SK-N-SH treated with all-trans-retinoic acid at 6 μM for 48 hours (cell line): ENCODE measurements at regions not wholly inside any gene's neighbourhood (a gene's known extent, or its start where the extent isn't known, plus 50 kb on each side); places are given as distances from the start of the nearest gene placed in this dataset.
"Not testable (repeated sequence)": the region's sequence is repeated elsewhere in the genome, so short reads cannot be mapped to it uniquely, and the experiment has no call there.

Experiments
- ATAC-seq: fragments of 200-7000 bp; cut with Tn5 transposase; 3 replicates; pipeline ENCODE4 v1.9.1; 2020; ENCODE audit warnings: mild to moderate bottlenecking, moderate library complexity
- ARNTL ChIP-seq: fragments of 450-650 bp; formaldehyde crosslinking; IDR thresholded peaks from 2 replicates; pipeline ENCODE4 v1.5.0; 2020; ENCODE audit warnings: low read depth, mild to moderate bottlenecking, moderate library complexity, borderline replicate concordance
- BACH2 ChIP-seq: fragments of 250-450 bp; sonication (Bioruptor Pico); IDR thresholded peaks from 2 replicates; pipeline ENCODE4 v1.9.0; 2021; ENCODE audit warnings: mild to moderate bottlenecking, borderline replicate concordance
- CSDC2 ChIP-seq: fragments of 250-450 bp; sonication (Bioruptor Pico); IDR thresholded peaks from 2 replicates; pipeline ENCODE4 v1.5.0; 2020; ENCODE audit warnings: mild to moderate bottlenecking, moderate library complexity
- ESRRG ChIP-seq: fragments of 250-450 bp; sonication (Bioruptor Pico); IDR thresholded peaks from 2 replicates; pipeline ENCODE4 v1.6.1; 2021; ENCODE audit warnings: mild to moderate bottlenecking
- ISL1 ChIP-seq: fragments of 250-450 bp; sonication (Bioruptor Pico); IDR thresholded peaks from 2 replicates; pipeline ENCODE4 v2.1.2; 2022; ENCODE audit warnings: mild to moderate bottlenecking, moderate library complexity
- OSR1 ChIP-seq: fragments of 250-450 bp; sonication (Bioruptor Pico); IDR thresholded peaks from 2 replicates; pipeline ENCODE4 v1.8.0; 2022; ENCODE audit warnings: moderate library complexity, mild to moderate bottlenecking, inconsistent platforms
- RARB ChIP-seq: fragments of 250-450 bp; sonication (Bioruptor Pico); IDR thresholded peaks from 2 replicates; pipeline ENCODE4 v1.8.0; 2021; ENCODE audit warnings: mild to moderate bottlenecking, moderate library complexity
- SNAI2 ChIP-seq: fragments of 250-450 bp; sonication (Bioruptor Pico); IDR thresholded peaks from 2 replicates; pipeline ENCODE4 v1.5.0; 2020; ENCODE audit warnings: mild to moderate bottlenecking, moderate library complexity
- TCF4 ChIP-seq: fragments of 250-450 bp; sonication (Bioruptor Pico); IDR thresholded peaks from 2 replicates; pipeline ENCODE4 v1.8.0; 2021; ENCODE audit warnings: mild to moderate bottlenecking, moderate library complexity, borderline replicate concordance
- TOX ChIP-seq: fragments of 250-450 bp; sonication (Bioruptor Pico); IDR thresholded peaks from 2 replicates; pipeline ENCODE4 v1.8.0; 2021; ENCODE audit warnings: mild to moderate bottlenecking, moderate library complexity, borderline replicate concordance
- ZC3H10 ChIP-seq: fragments of 250-450 bp; sonication (Bioruptor Pico); IDR thresholded peaks from 2 replicates; pipeline ENCODE4 v1.5.1; 2021; ENCODE audit warnings: mild to moderate bottlenecking, moderate library complexity
- ZFP3 ChIP-seq: fragments of 250-450 bp; sonication (Bioruptor Pico); IDR thresholded peaks from 2 replicates; pipeline ENCODE4 v1.5.0; 2020; ENCODE audit warnings: mild to moderate bottlenecking, moderate library complexity
- ZFP30 ChIP-seq: fragments of 450-650 bp; formaldehyde crosslinking; IDR thresholded peaks from 2 replicates; pipeline ENCODE4 v1.5.0; 2022; ENCODE audit warnings: mild to moderate bottlenecking, moderate library complexity
- ZNF70 ChIP-seq: fragments of 450-650 bp; formaldehyde crosslinking; IDR thresholded peaks from 2 replicates; pipeline ENCODE4 v1.5.0; 2020; ENCODE audit warnings: mild to moderate bottlenecking, moderate library complexity
- ZNF8 ChIP-seq: fragments of 450-650 bp; formaldehyde crosslinking; IDR thresholded peaks from 2 replicates; pipeline ENCODE4 v1.5.0; 2020; ENCODE audit warnings: mild to moderate bottlenecking, moderate library complexity
- TF ChIP-seq, protein P1 (sequence below): fragments of 250-450 bp; sonication (Bioruptor Pico); IDR thresholded peaks from 2 replicates; pipeline ENCODE4 v1.5.1; 2021; ENCODE audit warnings: mild to moderate bottlenecking, moderate library complexity
- TF ChIP-seq, protein P2 (sequence below): fragments of 250-450 bp; sonication (Bioruptor Pico); IDR thresholded peaks from 2 replicates; pipeline ENCODE4 v1.5.1; 2020; ENCODE audit warnings: low read depth, mild to moderate bottlenecking, moderate library complexity
- TF ChIP-seq, protein P3 (sequence below): fragments of 250-450 bp; sonication (Bioruptor Pico); IDR thresholded peaks from 2 replicates; pipeline ENCODE4 v1.8.0; 2020; ENCODE audit warnings: mild to moderate bottlenecking, moderate library complexity, borderline replicate concordance
- TF ChIP-seq, protein P4 (sequence below): fragments of 250-450 bp; sonication (Bioruptor Pico); IDR thresholded peaks from 2 replicates; pipeline ENCODE4 v1.8.0; 2021; ENCODE audit warnings: low read depth, mild to moderate bottlenecking, moderate library complexity, borderline replicate concordance
- TF ChIP-seq, protein P5 (sequence below): fragments of 250-450 bp; sonication (Bioruptor Pico); IDR thresholded peaks from 2 replicates; pipeline ENCODE4 v1.5.0; 2020; ENCODE audit warnings: mild to moderate bottlenecking, moderate library complexity

DNA sequence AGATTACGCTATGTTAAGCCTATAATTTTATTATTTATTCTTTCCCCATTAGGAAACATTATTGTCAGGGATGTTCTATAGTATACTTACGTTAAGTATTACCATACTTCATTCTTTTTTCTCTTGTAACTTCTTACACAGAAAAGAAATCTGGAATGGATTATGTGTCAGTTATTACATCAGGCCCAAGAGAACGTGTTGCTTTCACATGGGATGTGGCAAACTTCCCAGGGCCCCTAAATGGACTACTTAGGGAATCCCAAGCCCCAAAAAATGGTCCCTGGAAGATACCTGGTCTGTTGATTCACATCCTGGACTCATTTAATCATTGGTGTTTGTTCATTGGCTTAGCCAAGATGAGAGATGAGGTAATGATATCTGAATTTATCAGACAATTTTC is 249.8 kb downstream of the NRIP1 start (continued):
- TF ChIP-seq ISL1 (CRISPR knock-in tag) = no peak

DNA sequence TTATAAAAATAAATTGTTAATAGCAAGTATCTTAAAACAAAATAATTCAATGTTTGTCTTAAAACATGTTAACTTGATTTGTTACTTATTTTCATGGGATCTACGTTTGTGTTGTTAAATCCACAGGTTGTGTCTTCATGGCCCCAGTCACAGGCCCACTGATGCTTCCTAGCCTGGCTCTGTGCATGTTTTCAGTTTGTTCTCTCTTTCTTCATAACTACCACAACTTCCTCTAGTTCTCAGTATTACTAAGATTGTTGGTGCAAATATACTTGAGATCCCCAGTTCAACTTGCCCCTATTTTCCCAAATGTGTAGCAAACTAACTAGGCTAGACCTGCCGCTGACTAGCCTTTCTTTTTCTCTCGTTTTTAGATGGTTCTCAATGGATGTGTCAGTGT is 250.5 kb downstream of the NRIP1 start:
- ATAC-seq = no peak
- TF ChIP-seq ZFP30 (no peak), ESRRG (CRISPR knock-in tag) (no peak), BACH2 (CRISPR knock-in tag) (no peak)
- TF ChIP-seq, protein P1, sequence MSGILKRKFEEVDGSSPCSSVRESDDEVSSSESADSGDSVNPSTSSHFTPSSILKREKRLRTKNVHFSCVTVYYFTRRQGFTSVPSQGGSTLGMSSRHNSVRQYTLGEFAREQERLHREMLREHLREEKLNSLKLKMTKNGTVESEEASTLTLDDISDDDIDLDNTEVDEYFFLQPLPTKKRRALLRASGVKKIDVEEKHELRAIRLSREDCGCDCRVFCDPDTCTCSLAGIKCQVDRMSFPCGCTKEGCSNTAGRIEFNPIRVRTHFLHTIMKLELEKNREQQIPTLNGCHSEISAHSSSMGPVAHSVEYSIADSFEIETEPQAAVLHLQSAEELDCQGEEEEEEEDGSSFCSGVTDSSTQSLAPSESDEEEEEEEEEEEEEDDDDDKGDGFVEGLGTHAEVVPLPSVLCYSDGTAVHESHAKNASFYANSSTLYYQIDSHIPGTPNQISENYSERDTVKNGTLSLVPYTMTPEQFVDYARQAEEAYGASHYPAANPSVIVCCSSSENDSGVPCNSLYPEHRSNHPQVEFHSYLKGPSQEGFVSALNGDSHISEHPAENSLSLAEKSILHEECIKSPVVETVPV = no peak

DNA sequence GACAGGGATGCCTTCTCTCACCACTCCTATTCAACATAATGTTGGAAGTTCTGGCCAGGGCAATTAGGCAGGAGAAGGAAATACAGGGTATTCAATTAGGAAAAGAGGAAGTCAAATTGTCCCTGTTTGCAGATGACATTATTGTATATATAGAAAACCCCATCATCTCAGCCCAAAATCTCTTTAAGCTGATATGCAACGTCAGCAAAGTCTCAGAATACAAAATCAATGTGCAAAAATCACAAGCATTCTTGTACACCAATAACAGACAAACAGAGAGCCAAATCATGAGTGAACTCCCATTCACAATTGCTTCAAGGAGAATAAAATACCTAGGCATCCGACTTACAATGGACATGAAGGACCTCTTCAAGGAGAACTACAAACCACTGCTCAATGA is 258.1 kb upstream of the SAMSN1 start:
- ATAC-seq = not testable (repeated sequence)

DNA sequence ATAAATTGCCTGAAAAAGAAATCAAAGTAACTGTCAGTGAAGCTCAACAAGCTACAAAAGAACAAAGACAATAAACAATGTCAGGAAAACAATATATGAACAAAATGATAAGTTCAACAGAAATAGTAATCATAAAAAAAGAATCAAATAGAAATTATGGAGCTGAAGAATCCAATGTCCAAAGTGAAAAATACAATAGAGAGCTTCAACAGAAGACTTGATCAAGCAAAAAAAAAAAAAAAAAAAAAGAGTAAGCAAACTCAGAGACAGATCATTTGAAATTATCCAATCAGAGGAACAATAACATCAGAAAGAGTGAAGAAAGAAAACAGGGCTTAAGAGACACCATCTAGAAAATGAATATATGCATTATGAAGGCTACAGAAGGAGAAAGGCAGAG is 251.4 kb upstream of the SAMSN1 start:
- ATAC-seq = no peak
- TF ChIP-seq ISL1 (CRISPR knock-in tag) = no peak

DNA sequence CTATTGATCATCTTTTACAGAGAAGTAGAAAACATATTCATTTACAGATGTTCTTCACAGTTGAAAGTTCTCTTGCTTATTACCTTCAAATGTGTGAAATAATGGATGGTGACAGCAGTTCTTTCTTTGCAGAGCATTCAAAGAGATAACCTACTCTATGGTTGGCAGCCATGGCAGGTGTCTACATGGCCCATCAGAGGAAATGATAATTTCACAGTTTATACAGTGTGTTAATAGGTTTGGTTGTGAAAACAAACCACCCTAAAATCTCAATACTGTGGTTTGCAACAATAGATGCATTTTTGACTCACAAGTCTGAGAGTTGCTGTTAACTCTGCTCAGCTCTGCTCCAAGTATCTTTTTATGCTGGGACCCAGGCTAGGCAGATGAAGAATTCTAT is 241.2 kb upstream of the SAMSN1 start:
- ATAC-seq = no peak
- TF ChIP-seq ZC3H10 (no peak), ZNF8 (CRISPR knock-in tag) (no peak), SNAI2 (CRISPR knock-in tag) (no peak), ZFP30 (no peak), ZNF70 (no peak), TOX (CRISPR knock-in tag) (no peak), RARB (CRISPR knock-in tag) (no peak), TCF4 (CRISPR knock-in tag) (no peak), ARNTL (CRISPR knock-in tag) (no peak), CSDC2 (CRISPR knock-in tag) (no peak), ZFP3 (CRISPR knock-in tag) (no peak), ESRRG (CRISPR knock-in tag) (no peak), OSR1 (CRISPR knock-in tag) (no peak), ISL1 (CRISPR knock-in tag) (no peak)
- TF ChIP-seq, protein P2, sequence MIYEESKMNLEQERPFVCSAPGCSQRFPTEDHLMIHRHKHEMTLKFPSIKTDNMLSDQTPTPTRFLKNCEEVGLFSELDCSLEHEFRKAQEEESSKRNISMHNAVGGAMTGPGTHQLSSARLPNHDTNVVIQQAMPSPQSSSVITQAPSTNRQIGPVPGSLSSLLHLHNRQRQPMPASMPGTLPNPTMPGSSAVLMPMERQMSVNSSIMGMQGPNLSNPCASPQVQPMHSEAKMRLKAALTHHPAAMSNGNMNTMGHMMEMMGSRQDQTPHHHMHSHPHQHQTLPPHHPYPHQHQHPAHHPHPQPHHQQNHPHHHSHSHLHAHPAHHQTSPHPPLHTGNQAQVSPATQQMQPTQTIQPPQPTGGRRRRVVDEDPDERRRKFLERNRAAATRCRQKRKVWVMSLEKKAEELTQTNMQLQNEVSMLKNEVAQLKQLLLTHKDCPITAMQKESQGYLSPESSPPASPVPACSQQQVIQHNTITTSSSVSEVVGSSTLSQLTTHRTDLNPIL (CRISPR knock-in tag) = no peak
- TF ChIP-seq, protein P3, sequence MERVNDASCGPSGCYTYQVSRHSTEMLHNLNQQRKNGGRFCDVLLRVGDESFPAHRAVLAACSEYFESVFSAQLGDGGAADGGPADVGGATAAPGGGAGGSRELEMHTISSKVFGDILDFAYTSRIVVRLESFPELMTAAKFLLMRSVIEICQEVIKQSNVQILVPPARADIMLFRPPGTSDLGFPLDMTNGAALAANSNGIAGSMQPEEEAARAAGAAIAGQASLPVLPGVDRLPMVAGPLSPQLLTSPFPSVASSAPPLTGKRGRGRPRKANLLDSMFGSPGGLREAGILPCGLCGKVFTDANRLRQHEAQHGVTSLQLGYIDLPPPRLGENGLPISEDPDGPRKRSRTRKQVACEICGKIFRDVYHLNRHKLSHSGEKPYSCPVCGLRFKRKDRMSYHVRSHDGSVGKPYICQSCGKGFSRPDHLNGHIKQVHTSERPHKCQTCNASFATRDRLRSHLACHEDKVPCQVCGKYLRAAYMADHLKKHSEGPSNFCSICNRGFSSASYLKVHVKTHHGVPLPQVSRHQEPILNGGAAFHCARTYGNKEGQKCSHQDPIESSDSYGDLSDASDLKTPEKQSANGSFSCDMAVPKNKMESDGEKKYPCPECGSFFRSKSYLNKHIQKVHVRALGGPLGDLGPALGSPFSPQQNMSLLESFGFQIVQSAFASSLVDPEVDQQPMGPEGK (CRISPR knock-in tag) = no peak
- TF ChIP-seq, protein P4, sequence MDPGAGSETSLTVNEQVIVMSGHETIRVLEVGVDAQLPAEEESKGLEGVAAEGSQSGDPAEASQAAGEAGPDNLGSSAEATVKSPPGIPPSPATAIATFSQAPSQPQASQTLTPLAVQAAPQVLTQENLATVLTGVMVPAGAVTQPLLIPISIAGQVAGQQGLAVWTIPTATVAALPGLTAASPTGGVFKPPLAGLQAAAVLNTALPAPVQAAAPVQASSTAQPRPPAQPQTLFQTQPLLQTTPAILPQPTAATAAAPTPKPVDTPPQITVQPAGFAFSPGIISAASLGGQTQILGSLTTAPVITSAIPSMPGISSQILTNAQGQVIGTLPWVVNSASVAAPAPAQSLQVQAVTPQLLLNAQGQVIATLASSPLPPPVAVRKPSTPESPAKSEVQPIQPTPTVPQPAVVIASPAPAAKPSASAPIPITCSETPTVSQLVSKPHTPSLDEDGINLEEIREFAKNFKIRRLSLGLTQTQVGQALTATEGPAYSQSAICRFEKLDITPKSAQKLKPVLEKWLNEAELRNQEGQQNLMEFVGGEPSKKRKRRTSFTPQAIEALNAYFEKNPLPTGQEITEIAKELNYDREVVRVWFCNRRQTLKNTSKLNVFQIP = no peak
- TF ChIP-seq, protein P1 = no peak
- TF ChIP-seq, protein P5, sequence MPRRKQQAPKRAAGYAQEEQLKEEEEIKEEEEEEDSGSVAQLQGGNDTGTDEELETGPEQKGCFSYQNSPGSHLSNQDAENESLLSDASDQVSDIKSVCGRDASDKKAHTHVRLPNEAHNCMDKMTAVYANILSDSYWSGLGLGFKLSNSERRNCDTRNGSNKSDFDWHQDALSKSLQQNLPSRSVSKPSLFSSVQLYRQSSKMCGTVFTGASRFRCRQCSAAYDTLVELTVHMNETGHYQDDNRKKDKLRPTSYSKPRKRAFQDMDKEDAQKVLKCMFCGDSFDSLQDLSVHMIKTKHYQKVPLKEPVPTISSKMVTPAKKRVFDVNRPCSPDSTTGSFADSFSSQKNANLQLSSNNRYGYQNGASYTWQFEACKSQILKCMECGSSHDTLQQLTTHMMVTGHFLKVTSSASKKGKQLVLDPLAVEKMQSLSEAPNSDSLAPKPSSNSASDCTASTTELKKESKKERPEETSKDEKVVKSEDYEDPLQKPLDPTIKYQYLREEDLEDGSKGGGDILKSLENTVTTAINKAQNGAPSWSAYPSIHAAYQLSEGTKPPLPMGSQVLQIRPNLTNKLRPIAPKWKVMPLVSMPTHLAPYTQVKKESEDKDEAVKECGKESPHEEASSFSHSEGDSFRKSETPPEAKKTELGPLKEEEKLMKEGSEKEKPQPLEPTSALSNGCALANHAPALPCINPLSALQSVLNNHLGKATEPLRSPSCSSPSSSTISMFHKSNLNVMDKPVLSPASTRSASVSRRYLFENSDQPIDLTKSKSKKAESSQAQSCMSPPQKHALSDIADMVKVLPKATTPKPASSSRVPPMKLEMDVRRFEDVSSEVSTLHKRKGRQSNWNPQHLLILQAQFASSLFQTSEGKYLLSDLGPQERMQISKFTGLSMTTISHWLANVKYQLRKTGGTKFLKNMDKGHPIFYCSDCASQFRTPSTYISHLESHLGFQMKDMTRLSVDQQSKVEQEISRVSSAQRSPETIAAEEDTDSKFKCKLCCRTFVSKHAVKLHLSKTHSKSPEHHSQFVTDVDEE (CRISPR knock-in tag) = no peak
